H1 (cell line): ENCODE measurements at regions not wholly inside any gene's neighbourhood (a gene's known extent, or its start where the extent isn't known, plus 50 kb on each side); places are given as distances from the start of the nearest gene placed in this dataset.

Experiments used
- CTCF ChIA-PET: fragments of 300-600 bp; sonication (Branson Sonifier 250); formaldehyde crosslinking; loops from one replicate; lab custom pipeline; 2021; ENCODE audit not compliant: partially characterized antibody; lab: Charles Lee
- POLR2A ChIA-PET: fragments of 300-600 bp; sonication (Branson Sonifier 250); formaldehyde crosslinking; loops from one replicate; lab custom pipeline; 2021; ENCODE audit warnings: inconsistent platforms; ENCODE audit not compliant: partially characterized antibody; lab: Charles Lee
- DNase-seq, 2 experiments: peaks; one replicate each; pipeline versions ENCODE4 v3.0.0 to v3.0.0-alpha.2; 2010 to 2022; ENCODE audit warnings: low spot score in 2 of 2, low read depth in 1 of 2, mixed read lengths in 1 of 2
- FAIRE-seq: peaks from 2 replicates; lab custom pipeline; 2011; peaks lifted over from hg19 to GRCh38; lab: Jason Lieb, UNC
- H2AFZ ChIP-seq: 2 replicates; pipeline ENCODE4 v1.8.1; 2012; ENCODE audit warnings: low read length, inconsistent platforms
- H2AK5ac ChIP-seq: 2 replicates; pipeline ENCODE4 v1.6.1; 2013; ENCODE audit warnings: low read depth, low read length
- H2BK120ac ChIP-seq: replicated peaks from 2 replicates; pipeline ENCODE3; 2013; ENCODE audit warnings: low read depth, low read length, inconsistent platforms
- H2BK12ac ChIP-seq: 2 replicates; pipeline ENCODE4 v1.6.1; 2013; ENCODE audit warnings: low read depth, low read length
- H2BK15ac ChIP-seq: 2 replicates; pipeline ENCODE4 v1.6.1; 2013; ENCODE audit warnings: low read length
- H2BK20ac ChIP-seq: 2 replicates; pipeline ENCODE4 v1.6.1; 2013; ENCODE audit warnings: low read length
- H2BK5ac ChIP-seq: 2 replicates; pipeline ENCODE4 v1.6.1; 2013; ENCODE audit warnings: low read depth, low read length
- H3K14ac ChIP-seq: 2 replicates; pipeline ENCODE4 v1.6.1; 2013; ENCODE audit warnings: inconsistent platforms; ENCODE audit not compliant: insufficient read length
- H3K18ac ChIP-seq: 2 replicates; pipeline ENCODE4 v1.6.1; 2013; ENCODE audit warnings: low read length; ENCODE audit errors: extremely low read depth
- H3K23ac ChIP-seq: 2 replicates; pipeline ENCODE4 v1.6.1; 2013; ENCODE audit warnings: inconsistent platforms; ENCODE audit not compliant: insufficient read length
- H3K23me2 ChIP-seq: 2 replicates; pipeline ENCODE4 v1.6.1; 2013; ENCODE audit warnings: low read depth, low read length
- H3K27ac ChIP-seq: 2 replicates; pipeline ENCODE4 v1.6.1; 2011; ENCODE audit warnings: low read depth, low read length, inconsistent platforms
- H3K27me3 ChIP-seq, 4 experiments: replicated peaks in 1 of 4; 1 replicate in 1 of 4; 2 replicates in 3 of 4; pipeline versions ENCODE4 v1.6.1 to v1.8.1; 2011 to 2013; ENCODE audit warnings: low read length in 3 of 4, mild to moderate bottlenecking in 3 of 4, inconsistent platforms in 2 of 4, mixed read lengths in 2 of 4, moderate library complexity in 1 of 4; ENCODE audit not compliant: control insufficient read depth in 3 of 4, insufficient read depth in 3 of 4; ENCODE audit errors: extremely low read depth in 1 of 4
- H3K36me3 ChIP-seq, 4 experiments: 2 replicates each; pipeline versions ENCODE4 v1.6.1 to v1.8.1; 2011 to 2013; ENCODE audit warnings: mild to moderate bottlenecking in 4 of 4, low read length in 3 of 4, moderate library complexity in 2 of 4, control low read depth in 1 of 4, inconsistent platforms in 1 of 4; ENCODE audit not compliant: insufficient read depth in 4 of 4, control insufficient read depth in 2 of 4
- H3K4ac ChIP-seq: replicated peaks from 2 replicates; pipeline ENCODE3; 2013; ENCODE audit warnings: low read length, low read depth, mixed read lengths, inconsistent platforms; ENCODE audit not compliant: insufficient read length
- H3K4me1 ChIP-seq, 4 experiments: replicated peaks in 1 of 4; 1 replicate in 1 of 4; 2 replicates in 3 of 4; pipeline versions ENCODE4 v1.6.1 to v1.8.1; 2011 to 2013; ENCODE audit warnings: low read length in 3 of 4, inconsistent platforms in 2 of 4, mixed read lengths in 1 of 4; ENCODE audit not compliant: insufficient read depth in 4 of 4, control insufficient read depth in 3 of 4
- H3K4me2 ChIP-seq, 2 experiments: 2 replicates each; pipeline versions ENCODE4 v1.6.1 to v1.8.1; 2011 to 2013; ENCODE audit warnings: low read depth in 2 of 2, low read length in 2 of 2, control low read depth in 1 of 2, inconsistent platforms in 1 of 2, mild to moderate bottlenecking in 1 of 2; ENCODE audit not compliant: insufficient read depth in 1 of 2
- H3K4me3 ChIP-seq, 4 experiments: fragments of 200-600, 300-600 bp in 1 of 4; sonication (generic), shearing (Covaris generic), sonication (Bioruptor Twin) in 1 of 4; 2 replicates each; pipeline versions ENCODE4 v1.5.1 to v1.8.1; 2011 to 2016; ENCODE audit warnings: low read length in 4 of 4, low read depth in 3 of 4, control low read depth in 2 of 4, inconsistent platforms in 2 of 4, mild to moderate bottlenecking in 2 of 4, mixed read lengths in 1 of 4, moderate library complexity in 1 of 4; ENCODE audit not compliant: insufficient read depth in 2 of 4; ENCODE audit errors: extremely low read depth in 1 of 4
- H3K56ac ChIP-seq: replicated peaks from 2 replicates; pipeline ENCODE3; 2013; ENCODE audit warnings: low read depth, mild to moderate bottlenecking, mixed read lengths, low read length, inconsistent platforms; ENCODE audit not compliant: insufficient read length
- H3K79me1 ChIP-seq: 2 replicates; pipeline ENCODE4 v1.6.1; 2013; ENCODE audit warnings: low read depth, low read length, control low read depth
- H3K79me2 ChIP-seq, 2 experiments: 2 replicates each; pipeline versions ENCODE4 v1.6.1 to v1.8.1; 2012 to 2013; ENCODE audit warnings: low read length in 2 of 2, mild to moderate bottlenecking in 2 of 2, inconsistent platforms in 1 of 2; ENCODE audit not compliant: insufficient read depth in 2 of 2, control insufficient read depth in 1 of 2
- H3K9ac ChIP-seq, 4 experiments: replicated peaks in 1 of 4; 1 replicate in 1 of 4; 2 replicates in 3 of 4; pipeline versions ENCODE4 v1.6.1 to v1.8.1; 2011 to 2013; ENCODE audit warnings: low read depth in 3 of 4, low read length in 3 of 4, control low read depth in 2 of 4, mild to moderate bottlenecking in 2 of 4, moderate library complexity in 2 of 4, inconsistent platforms in 1 of 4; ENCODE audit errors: extremely low read depth in 1 of 4
- H3K9me3 ChIP-seq, 2 experiments: 2 replicates each; pipeline versions ENCODE4 v1.6.1 to v1.8.1; 2012 to 2013; ENCODE audit warnings: mild to moderate bottlenecking in 2 of 2, moderate library complexity in 2 of 2, control low read depth in 1 of 2, inconsistent platforms in 1 of 2, low read depth in 1 of 2, low read length in 1 of 2, mixed read lengths in 1 of 2; ENCODE audit not compliant: insufficient read depth in 2 of 2
- H4K20me1 ChIP-seq, 2 experiments: replicated peaks in 1 of 2; 2 replicates each; pipeline versions ENCODE3 to v1.8.1; 2011 to 2013; ENCODE audit warnings: inconsistent platforms in 2 of 2, low read length in 2 of 2, mild to moderate bottlenecking in 1 of 2; ENCODE audit not compliant: insufficient read depth in 2 of 2, control insufficient read depth in 1 of 2
- H4K5ac ChIP-seq: 2 replicates; pipeline ENCODE4 v1.6.1; 2013; ENCODE audit warnings: low read length, low read depth, mixed read lengths, inconsistent platforms; ENCODE audit not compliant: insufficient read length
- H4K8ac ChIP-seq: 2 replicates; pipeline ENCODE4 v1.8.0; 2013; ENCODE audit warnings: mild to moderate bottlenecking, moderate library complexity, low read length, inconsistent platforms; ENCODE audit not compliant: insufficient read depth; ENCODE audit errors: extremely low read depth
- H4K91ac ChIP-seq: replicated peaks from 2 replicates; pipeline ENCODE3; 2013; ENCODE audit warnings: low read length, mixed read lengths, inconsistent platforms; ENCODE audit not compliant: insufficient read length
- CBX8 ChIP-seq: fragments of 300-800, 300-1000 bp; sonication (generic); IDR thresholded peaks from 2 replicates; pipeline ENCODE4 v1.7.1; 2016; ENCODE audit warnings: low read depth, low read length, borderline replicate concordance
- GABPA ChIP-seq: IDR thresholded peaks from 2 replicates; pipeline ENCODE4 v1.6.1; 2011; ENCODE audit warnings: mild to moderate bottlenecking, low read length, moderate library complexity, borderline replicate concordance; ENCODE audit not compliant: insufficient read depth
- KDM1A ChIP-seq: fragments of 200-600, 300-600 bp; sonication (generic); IDR thresholded peaks from 2 replicates; pipeline ENCODE4 v1.7.1; 2016; ENCODE audit warnings: mild to moderate bottlenecking, low read length, borderline replicate concordance
- KDM5A ChIP-seq: fragments of 200-600 bp; IDR thresholded peaks from 2 replicates; pipeline ENCODE4 v1.7.1; 2012; ENCODE audit warnings: mild to moderate bottlenecking, low read length, inconsistent platforms, mixed read lengths
- PHF8 ChIP-seq: fragments of 200-600 bp; sonication (generic); conservative IDR thresholded peaks from 2 replicates; pipeline ENCODE4 v1.7.1; 2012; ENCODE audit warnings: low read depth, mild to moderate bottlenecking, inconsistent platforms, low read length, moderate library complexity
- RAD21 ChIP-seq, 2 experiments: IDR thresholded peaks in 1 of 2; conservative IDR thresholded peaks in 1 of 2; 2 replicates each; pipeline ENCODE4 v1.6.1; 2011; ENCODE audit warnings: low read depth in 2 of 2, low read length in 2 of 2, improper control_type of control experiment in 1 of 2, inconsistent platforms in 1 of 2, mild to moderate bottlenecking in 1 of 2, moderate library complexity in 1 of 2
- SIN3A ChIP-seq, 2 experiments: IDR thresholded peaks in 1 of 2; conservative IDR thresholded peaks in 1 of 2; 2 replicates each; pipeline ENCODE4 v1.6.1; 2011 to 2012; ENCODE audit warnings: low read length in 2 of 2, improper control_type of control experiment in 1 of 2, low read depth in 1 of 2, mild to moderate bottlenecking in 1 of 2
- WGBS, 2 experiments: shearing (Covaris generic) in 1 of 2; methylation state at CpG; one replicate each; pipeline versions ENCODE4 v1.1.6 to v1.1.7; 2013 to 2015; ENCODE audit warnings: low lambda C conversion rate in 2 of 2, mixed read lengths in 2 of 2, inconsistent platforms in 1 of 2, low coverage in 1 of 2, missing lambda C conversion rate in 1 of 2; ENCODE audit not compliant: insufficient replicate concordance in 2 of 2, insufficient coverage in 1 of 2, insufficient read length in 1 of 2; ENCODE audit errors: extremely low coverage in 1 of 2, missing lambda C conversion rate in 1 of 2; 5-methylcytosine and 5-hydroxymethylcytosine counted together
- TF ChIP-seq, protein P1 (sequence below): IDR thresholded peaks from 2 replicates; pipeline ENCODE4 v1.6.1; 2011; ENCODE audit warnings: low read length, improper control_type of control experiment

DNA sequence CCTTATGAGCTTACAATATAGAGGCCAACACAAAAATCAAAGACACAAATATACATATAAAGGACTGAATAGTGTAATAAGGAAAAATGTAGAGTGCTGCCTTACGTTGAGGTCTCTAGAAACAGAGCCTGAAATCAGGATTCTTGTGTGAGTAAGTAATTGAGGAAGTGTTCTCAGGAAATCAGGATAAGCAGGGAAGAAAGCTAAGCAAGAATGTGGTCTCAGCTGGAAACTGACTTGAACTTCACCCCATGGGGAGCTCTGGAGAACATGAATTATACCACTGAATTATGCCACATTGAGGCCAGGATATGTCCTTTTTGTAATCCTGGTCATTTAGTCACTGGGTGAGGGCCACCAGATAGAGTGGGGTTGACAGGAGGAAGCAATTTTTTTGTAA is 191.9 kb downstream of the ETV1 start:
- no peak overlapping the region for H3K14ac ChIP-seq
- no peak overlapping the region for H2BK5ac ChIP-seq
- H4K5ac ChIP-seq = no peak overlapping the region
- POLR2A ChIA-PET = interaction anchor here (0.9 kb wide), 1 partner anchor 9 kb away, joined by 4 read pairs; no protein-coding TSS in a partner anchor
- no peak overlapping the region for H2AK5ac ChIP-seq
- H3K9ac ChIP-seq = peak overlapping the region in 1 of 4 experiments; percentile 49; a peak in 1 of 7 replicates
- no peak overlapping the region for H3K56ac ChIP-seq
- peaks cover 0 to 16% of the 10 kb centered on the region in 2 experiments; a peak in 3 of 4 replicates for H3K79me2 ChIP-seq
- H2BK12ac ChIP-seq = no peak overlapping the region
- H4K8ac ChIP-seq = no peak overlapping the region
- FAIRE-seq (peak; percentile 28), DNase-seq (no peak)
- H2BK15ac ChIP-seq = no peak overlapping the region
- H3K23me2 ChIP-seq = no peaks in the 10 kb centered on the region; the same call in 1 of the 2 replicates
- peaks cover 0 to 15% (median 0%) of the 10 kb centered on the region in 4 experiments; a peak in 2 of 7 replicates for H3K4me1 ChIP-seq
- CTCF ChIA-PET = interaction anchor here (0.6 to 3.0 kb wide), 4 partner anchors 10 to 91 kb away, joined by 3 to 7 read pairs (median 4); no protein-coding TSS in a partner anchor
- no peak overlapping the region for H2BK20ac ChIP-seq
- no peak overlapping the region for H4K91ac ChIP-seq
- peaks cover 0 to 2% of the 10 kb centered on the region in 2 experiments for H4K20me1 ChIP-seq
- H3K18ac ChIP-seq = no peak overlapping the region
- H3K4me3 ChIP-seq = no peak overlapping the region
- WGBS, 2 experiments = 67% methylated on average over 1 of the region's 1 CpG; no CpG with 5 or more reads in 1 of the 2 experiments
- H3K9me3 ChIP-seq = no peaks in the 10 kb centered on the region
- no peak overlapping the region for H2BK120ac ChIP-seq
- H3K23ac ChIP-seq = no peak overlapping the region
- H3K4ac ChIP-seq = no peak overlapping the region
- H3K27me3 ChIP-seq = no peaks in the 10 kb centered on the region
- no peaks in the 10 kb centered on the region for H3K36me3 ChIP-seq
- H3K4me2 ChIP-seq = no peak overlapping the region; a peak in 1 of 4 replicates
- no peak overlapping the region for H3K27ac ChIP-seq
- no peak for TF ChIP-seq SIN3A (conservative IDR thresholded peaks at IDR 0.05 in 1 of 2, IDR thresholded peaks at IDR 0.05 in 1 of 2; ENCODE audit: low read depth in 1 of 2, low read length in 2 of 2)
- no peak for TF ChIP-seq PHF8
- TF ChIP-seq KDM1A = no peak
- TF ChIP-seq, protein P1, sequence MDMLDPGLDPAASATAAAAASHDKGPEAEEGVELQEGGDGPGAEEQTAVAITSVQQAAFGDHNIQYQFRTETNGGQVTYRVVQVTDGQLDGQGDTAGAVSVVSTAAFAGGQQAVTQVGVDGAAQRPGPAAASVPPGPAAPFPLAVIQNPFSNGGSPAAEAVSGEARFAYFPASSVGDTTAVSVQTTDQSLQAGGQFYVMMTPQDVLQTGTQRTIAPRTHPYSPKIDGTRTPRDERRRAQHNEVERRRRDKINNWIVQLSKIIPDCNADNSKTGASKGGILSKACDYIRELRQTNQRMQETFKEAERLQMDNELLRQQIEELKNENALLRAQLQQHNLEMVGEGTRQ = no peak
- TF ChIP-seq KDM5A = no peak
- TF ChIP-seq GABPA = no peak
- no peak for TF ChIP-seq CBX8
- TF ChIP-seq RAD21 (IDR thresholded peaks at IDR 0.05 in 1 of 2, conservative IDR thresholded peaks at IDR 0.05 in 1 of 2; ENCODE audit: low read depth in 2 of 2, low read length in 2 of 2) = no peak
- H3K79me1 ChIP-seq = no peaks in the 10 kb centered on the region
- no peak overlapping the region for H2AFZ ChIP-seq
